HG03159 (cell line): ENCODE measurements at regions not wholly inside any gene's neighbourhood (a gene's known extent, or its start where the extent isn't known, plus 50 kb on each side); places are given as distances from the start of the nearest gene placed in this dataset.

Source experiments
- ATAC-seq: cut with Tn5 transposase; IDR thresholded peaks from one replicate; pipeline ENCODE4 v1.9.1; 2021; ENCODE audit warnings: mild to moderate bottlenecking, moderate library complexity; ENCODE audit not compliant: unreplicated experiment

GRCh38 chr2:145609951-145610350 is 1090.0 kb upstream of the ZEB2 start:
- no peak for ATAC-seq

GRCh38 chr2:145601361-145601925 is 1081.5 kb upstream of the ZEB2 start:
- ATAC-seq, result no peak

GRCh38 chr2:145600811-145601210 is 1080.9 kb upstream of the ZEB2 start:
- no peak for ATAC-seq

- ATAC-seq, result no peak
These were observed 1079.8 kb upstream of the ZEB2 start for GRCh38 chr2:145599756-145600155.

GRCh38 chr2:145598434-145598833 is 1078.5 kb upstream of the ZEB2 start:
- ATAC-seq, result no peak

- ATAC-seq, result no peak
These were observed 1077.9 kb upstream of the ZEB2 start for GRCh38 chr2:145597809-145598208.

GRCh38 chr2:145597006-145597405 is 1077.1 kb upstream of the ZEB2 start:
- ATAC-seq, result no peak

- peak; percentile 33 for ATAC-seq
These were observed 1076.5 kb upstream of the ZEB2 start for GRCh38 chr2:145596416-145596815.

GRCh38 chr2:145595296-145595695 is 1075.4 kb upstream of the ZEB2 start:
- ATAC-seq, result no peak

GRCh38 chr2:145593991-145594614 is 1074.2 kb upstream of the ZEB2 start:
- no peak for ATAC-seq

GRCh38 chr2:145593280-145593679 is 1073.4 kb upstream of the ZEB2 start:
- peak; percentile 50 for ATAC-seq

GRCh38 chr2:145592361-145592760 is 1072.4 kb upstream of the ZEB2 start:
- ATAC-seq, result no peak

GRCh38 chr2:145591109-145591809 is 1071.3 kb upstream of the ZEB2 start:
- no peak for ATAC-seq

- ATAC-seq, result no peak
These were observed 1068.0 kb upstream of the ZEB2 start for GRCh38 chr2:145587922-145588321.

- ATAC-seq, result no peak
These were observed 1064.4 kb upstream of the ZEB2 start for GRCh38 chr2:145584353-145584752.

GRCh38 chr2:145573608-145574007 is 1053.7 kb upstream of the ZEB2 start:
- ATAC-seq, result no peak

GRCh38 chr2:145572238-145572637 is 1052.3 kb upstream of the ZEB2 start:
- no peak for ATAC-seq

GRCh38 chr2:145569108-145569507 is 1049.2 kb upstream of the ZEB2 start:
- ATAC-seq, result no peak

- no peak for ATAC-seq
These were observed 1044.1 kb upstream of the ZEB2 start for GRCh38 chr2:145563741-145564615.

- no peak for ATAC-seq
These were observed 1041.2 kb upstream of the ZEB2 start for GRCh38 chr2:145561152-145561551.

- no peak for ATAC-seq
These were observed 1038.9 kb upstream of the ZEB2 start for GRCh38 chr2:145558617-145559350.
